Natural killer cell (primary cell): ENCODE measurements at regions not wholly inside any gene's neighbourhood (a gene's known extent, or its start where the extent isn't known, plus 50 kb on each side); places are given as distances from the start of the nearest gene placed in this dataset.

Experiments used
- ATAC-seq, 3 donors: fragments of 150-1000 bp in 2 of 3; fragments of 200-7000 bp in 1 of 3; cut with Tn5 transposase; 1 replicate in 1 of 3; 2 replicates in 2 of 3; pipeline ENCODE4 v1.10.0; 2021; ENCODE audit warnings: mild to moderate bottlenecking in 2 of 3, moderate library complexity in 2 of 3
- DNase-seq, 2 donors: peaks; one replicate each; pipeline versions ENCODE4 v3.0.0 to v3.0.0-alpha.2; 2013 to 2021; ENCODE audit warnings: mixed read lengths in 1 of 2
- H3K27ac ChIP-seq: one replicate; pipeline ENCODE4 v1.5.1; 2013; ENCODE audit warnings: mild to moderate bottlenecking, low read length
- H3K27me3 ChIP-seq: one replicate; pipeline ENCODE4 v1.6.1; 2013; ENCODE audit warnings: low read length; ENCODE audit not compliant: control insufficient read depth, insufficient read depth
- H3K36me3 ChIP-seq: one replicate; pipeline ENCODE4 v1.6.1; 2013; ENCODE audit warnings: low read length; ENCODE audit not compliant: control insufficient read depth, insufficient read depth
- H3K4me1 ChIP-seq: one replicate; pipeline ENCODE4 v1.6.1; 2013; ENCODE audit warnings: low read length; ENCODE audit not compliant: control insufficient read depth, insufficient read depth
- H3K4me3 ChIP-seq: one replicate; pipeline ENCODE4 v1.5.1; 2013; ENCODE audit warnings: low read length
- H3K9me3 ChIP-seq: one replicate; pipeline ENCODE4 v1.6.1; 2013; ENCODE audit warnings: low read length; ENCODE audit not compliant: control insufficient read depth, insufficient read depth
- H3K27ac Mint-ChIP-seq, 2 donors: one replicate each; pipeline ENCODE4 v1.8.0; 2022; ENCODE audit warnings: mild to moderate bottlenecking in 2 of 2, mixed read lengths in 2 of 2, moderate library complexity in 1 of 2
- H3K27me3 Mint-ChIP-seq, 2 donors: one replicate each; pipeline ENCODE4 v1.8.0; 2022; ENCODE audit warnings: low read depth in 2 of 2, mixed read lengths in 2 of 2
- H3K36me3 Mint-ChIP-seq: one replicate; pipeline ENCODE4 v1.8.0; 2022; ENCODE audit warnings: mixed read lengths
- H3K4me1 Mint-ChIP-seq, 2 donors: one replicate each; pipeline ENCODE4 v1.8.0; 2022; ENCODE audit warnings: mixed read lengths in 2 of 2
- H3K4me3 Mint-ChIP-seq: one replicate; pipeline ENCODE4 v1.8.0; 2022; ENCODE audit warnings: mild to moderate bottlenecking, moderate library complexity, mixed read lengths
- H3K9me3 Mint-ChIP-seq, 2 donors: one replicate each; pipeline ENCODE4 v1.8.0; 2022; ENCODE audit warnings: mixed read lengths in 2 of 2
- WGBS: methylation state at CpG from one replicate; pipeline ENCODE4 v1.1.7; 2013; ENCODE audit warnings: missing lambda C conversion rate; ENCODE audit not compliant: insufficient coverage; 5-methylcytosine and 5-hydroxymethylcytosine counted together
- intact Hi-C: fragments of 100-400 bp; cut with micrococcal nuclease; formaldehyde crosslinking; loops from one replicate; pipeline ENCODE4 v1.14.2; 2022
- TF ChIP-seq, protein P1 (sequence below): fragments of 200-600 bp; IDR thresholded peaks from one replicate; pipeline ENCODE4 v1.8.0; 2022; ENCODE audit warnings: antibody characterized with exemption

DNA sequence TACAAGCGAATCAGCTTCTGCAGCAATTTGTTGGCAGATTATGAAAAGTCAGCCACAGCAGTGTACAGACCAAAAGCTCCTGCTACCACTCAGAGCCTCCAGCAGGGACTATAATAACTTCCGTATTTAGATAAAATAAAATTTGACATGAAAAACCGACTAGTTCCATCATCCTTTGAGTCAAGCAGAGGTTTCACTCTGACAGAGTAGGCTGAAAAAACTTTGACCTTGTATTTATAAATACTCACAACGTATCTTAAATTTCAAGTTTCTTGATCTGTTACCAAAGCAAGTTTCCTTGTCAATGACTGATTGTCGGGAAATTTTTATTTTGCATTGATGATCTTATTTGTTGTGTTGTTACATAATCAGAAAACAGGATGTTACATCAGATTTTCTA, 283.4 kb downstream of the DAD1 start:
- Histone ChIP-seq H3K4me1 (no peaks in the 10 kb centered on the region), H3K27ac (no peak overlapping the region), H3K4me3 (no peak overlapping the region), H3K36me3 (no peaks in the 10 kb centered on the region), H3K9me3 (no peaks in the 10 kb centered on the region), H3K27me3 (peaks cover under 1% of the 10 kb centered on the region)
- H3K4me1 Mint-ChIP-seq: no peaks in the 10 kb centered on the region
- no peaks in the 10 kb centered on the region for H3K9me3 Mint-ChIP-seq
- WGBS: 79% methylated on average over 3 of the region's 5 CpGs
- DNase-seq: peak in 1 of 2 donors; percentile 2
- TF ChIP-seq, protein P1, sequence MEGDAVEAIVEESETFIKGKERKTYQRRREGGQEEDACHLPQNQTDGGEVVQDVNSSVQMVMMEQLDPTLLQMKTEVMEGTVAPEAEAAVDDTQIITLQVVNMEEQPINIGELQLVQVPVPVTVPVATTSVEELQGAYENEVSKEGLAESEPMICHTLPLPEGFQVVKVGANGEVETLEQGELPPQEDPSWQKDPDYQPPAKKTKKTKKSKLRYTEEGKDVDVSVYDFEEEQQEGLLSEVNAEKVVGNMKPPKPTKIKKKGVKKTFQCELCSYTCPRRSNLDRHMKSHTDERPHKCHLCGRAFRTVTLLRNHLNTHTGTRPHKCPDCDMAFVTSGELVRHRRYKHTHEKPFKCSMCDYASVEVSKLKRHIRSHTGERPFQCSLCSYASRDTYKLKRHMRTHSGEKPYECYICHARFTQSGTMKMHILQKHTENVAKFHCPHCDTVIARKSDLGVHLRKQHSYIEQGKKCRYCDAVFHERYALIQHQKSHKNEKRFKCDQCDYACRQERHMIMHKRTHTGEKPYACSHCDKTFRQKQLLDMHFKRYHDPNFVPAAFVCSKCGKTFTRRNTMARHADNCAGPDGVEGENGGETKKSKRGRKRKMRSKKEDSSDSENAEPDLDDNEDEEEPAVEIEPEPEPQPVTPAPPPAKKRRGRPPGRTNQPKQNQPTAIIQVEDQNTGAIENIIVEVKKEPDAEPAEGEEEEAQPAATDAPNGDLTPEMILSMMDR: no peak
- no peak overlapping the region for H3K27ac Mint-ChIP-seq
- peaks cover 16 to 20% of the 10 kb centered on the region in 2 donors for H3K27me3 Mint-ChIP-seq
- H3K4me3 Mint-ChIP-seq: no peak overlapping the region
- no peak for ATAC-seq
- intact Hi-C loops: no loop called here
- H3K36me3 Mint-ChIP-seq: no peaks in the 10 kb centered on the region

DNA sequence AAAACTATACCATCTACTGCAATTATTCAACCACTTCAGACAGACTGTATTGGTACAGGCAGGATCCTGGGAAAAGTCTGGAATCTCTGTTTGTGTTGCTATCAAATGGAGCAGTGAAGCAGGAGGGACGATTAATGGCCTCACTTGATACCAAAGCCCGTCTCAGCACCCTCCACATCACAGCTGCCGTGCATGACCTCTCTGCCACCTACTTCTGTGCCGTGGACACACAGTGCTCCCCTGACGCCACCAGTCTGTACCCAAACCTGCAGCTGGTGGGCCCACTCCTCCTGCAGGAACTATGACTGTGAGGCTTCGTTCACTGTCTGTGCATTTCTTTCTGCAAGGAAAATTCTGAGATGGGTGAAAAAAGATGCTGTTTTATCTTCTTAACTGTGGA, 284.7 kb downstream of the DAD1 start:
- H3K36me3 Mint-ChIP-seq: no peaks in the 10 kb centered on the region
- Histone ChIP-seq H3K9me3 (no peaks in the 10 kb centered on the region), H3K4me3 (no peak overlapping the region), H3K4me1 (no peaks in the 10 kb centered on the region), H3K27me3 (peaks cover 5% of the 10 kb centered on the region), H3K36me3 (no peaks in the 10 kb centered on the region), H3K27ac (no peak overlapping the region)
- intact Hi-C loops: no loop called here
- ATAC-seq (no peak), DNase-seq (no peak)
- H3K27ac Mint-ChIP-seq: no peak overlapping the region
- no peaks in the 10 kb centered on the region for H3K9me3 Mint-ChIP-seq
- no peak overlapping the region for H3K4me3 Mint-ChIP-seq
- WGBS: 88% methylated on average over 6 of the region's 6 CpGs
- peaks cover 16 to 20% of the 10 kb centered on the region in 2 donors for H3K27me3 Mint-ChIP-seq
- no peaks in the 10 kb centered on the region for H3K4me1 Mint-ChIP-seq
- TF ChIP-seq, protein P1: no peak

DNA sequence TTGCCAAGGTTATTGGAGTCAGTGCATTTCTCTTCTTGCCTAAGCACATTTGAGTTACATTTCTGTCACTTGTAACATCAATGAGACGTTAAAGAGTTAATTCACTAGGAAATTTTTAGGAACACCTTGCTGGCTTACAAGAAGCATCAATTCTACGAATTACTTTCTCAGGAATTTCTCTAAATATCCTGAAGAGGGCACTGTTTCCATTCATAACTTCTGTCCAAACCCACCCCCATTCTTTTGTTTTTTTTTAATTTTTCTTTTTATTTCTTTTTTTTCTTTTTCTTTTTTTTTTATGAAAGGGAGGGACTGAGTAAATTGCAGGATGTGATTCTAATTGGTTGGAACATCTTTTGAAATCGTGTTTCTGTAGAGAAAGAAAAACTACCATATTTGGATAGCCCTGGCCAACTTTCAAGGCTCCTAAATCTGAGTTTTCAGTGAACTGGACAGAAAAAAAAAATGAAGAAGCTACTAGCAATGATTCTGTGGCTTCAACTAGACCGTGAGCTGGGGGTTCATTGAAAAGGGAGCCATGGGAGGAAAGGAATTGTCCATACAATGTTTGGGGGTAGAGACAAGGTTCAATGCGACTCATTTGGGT, 285.3 kb downstream of the DAD1 start:
- intact Hi-C loops: no loop called here
- Histone ChIP-seq H3K4me1 (no peaks in the 10 kb centered on the region), H3K36me3 (no peaks in the 10 kb centered on the region), H3K27me3 (peaks cover 5% of the 10 kb centered on the region), H3K27ac (no peak overlapping the region), H3K9me3 (no peaks in the 10 kb centered on the region), H3K4me3 (no peak overlapping the region)
- no peak overlapping the region for H3K27ac Mint-ChIP-seq
- no peak overlapping the region for H3K4me3 Mint-ChIP-seq
- no peaks in the 10 kb centered on the region for H3K36me3 Mint-ChIP-seq
- ATAC-seq: no peak
- WGBS: 23% methylated on average over 5 of the region's 5 CpGs
- TF ChIP-seq, protein P1: peak; percentile 80
- H3K27me3 Mint-ChIP-seq: peaks cover 18 to 27% of the 10 kb centered on the region in 2 donors
- H3K4me1 Mint-ChIP-seq: no peaks in the 10 kb centered on the region
- no peaks in the 10 kb centered on the region for H3K9me3 Mint-ChIP-seq
- DNase-seq: peak in 1 of 2 donors; percentile 19

DNA sequence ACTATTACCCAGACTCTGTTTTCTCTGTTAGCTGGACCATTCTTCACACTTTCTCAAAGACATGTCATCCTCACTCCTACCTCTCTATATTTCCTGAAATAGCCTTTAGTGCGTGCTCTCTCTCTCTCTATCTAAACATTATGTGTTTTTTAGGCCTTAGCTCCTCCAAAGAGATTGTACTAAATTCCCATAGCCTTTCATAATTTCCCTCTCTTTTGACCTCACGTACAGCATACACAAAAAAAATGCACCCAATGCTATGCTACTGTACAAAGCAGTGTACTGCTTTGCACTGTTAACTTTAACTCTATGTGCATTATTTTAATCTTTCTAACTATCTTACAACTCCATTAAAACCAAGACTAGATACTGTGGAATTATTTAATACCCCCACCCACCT, 288.4 kb downstream of the DAD1 start:
- H3K4me1 ChIP-seq: no peaks in the 10 kb centered on the region
- H3K36me3 Mint-ChIP-seq: no peaks in the 10 kb centered on the region
- H3K27ac ChIP-seq: no peak overlapping the region
- H3K27me3 ChIP-seq: peaks cover 5% of the 10 kb centered on the region
- no peaks in the 10 kb centered on the region for H3K4me1 Mint-ChIP-seq
- peaks cover 21% of the 10 kb centered on the region in 2 donors for H3K27me3 Mint-ChIP-seq
- no peak overlapping the region for H3K4me3 ChIP-seq
- WGBS: 89% methylated on average over 2 of the region's 2 CpGs
- no peaks in the 10 kb centered on the region for H3K36me3 ChIP-seq
- H3K27ac Mint-ChIP-seq: no peak overlapping the region
- H3K9me3 ChIP-seq: no peaks in the 10 kb centered on the region
- H3K4me3 Mint-ChIP-seq: no peak overlapping the region
- TF ChIP-seq, protein P1: no peak
- ATAC-seq (no peak), DNase-seq (no peak)
- intact Hi-C loops: no loop called here
- no peaks in the 10 kb centered on the region for H3K9me3 Mint-ChIP-seq
